ENCODE measurements at regions not wholly inside any gene's neighbourhood (a gene's known extent, or its start where the extent isn't known, plus 50 kb on each side); places are given as distances from the start of the nearest gene placed in this dataset.
"Not testable (repeated sequence)": the region's sequence is repeated elsewhere in the genome, so short reads cannot be mapped to it uniquely, and the experiment has no call there.

GRCh38 chr3:61420136-61420759 is 141.1 kb upstream of the PTPRG start:
- no peak overlapping the region for H3K9ac ChIP-seq (ENCODE audit: low read length)
- H3K4me3 ChIP-seq (ENCODE audit: low read length): no peak overlapping the region
- no peaks in the 10 kb centered on the region for H3K9me3 ChIP-seq (ENCODE audit: control insufficient read depth, low read depth, low read length)
- no peaks in the 10 kb centered on the region for H3K36me3 ChIP-seq (ENCODE audit: control insufficient read depth, low read depth, low read length)
- no peaks in the 10 kb centered on the region for H3K27me3 ChIP-seq (ENCODE audit: control insufficient read depth, insufficient read depth, low read length)
- no peak overlapping the region for H3K27ac ChIP-seq (ENCODE audit: low read length)
- H3K4me1 ChIP-seq (ENCODE audit: control insufficient read depth, low read depth, low read length): no peaks in the 10 kb centered on the region

DNA sequence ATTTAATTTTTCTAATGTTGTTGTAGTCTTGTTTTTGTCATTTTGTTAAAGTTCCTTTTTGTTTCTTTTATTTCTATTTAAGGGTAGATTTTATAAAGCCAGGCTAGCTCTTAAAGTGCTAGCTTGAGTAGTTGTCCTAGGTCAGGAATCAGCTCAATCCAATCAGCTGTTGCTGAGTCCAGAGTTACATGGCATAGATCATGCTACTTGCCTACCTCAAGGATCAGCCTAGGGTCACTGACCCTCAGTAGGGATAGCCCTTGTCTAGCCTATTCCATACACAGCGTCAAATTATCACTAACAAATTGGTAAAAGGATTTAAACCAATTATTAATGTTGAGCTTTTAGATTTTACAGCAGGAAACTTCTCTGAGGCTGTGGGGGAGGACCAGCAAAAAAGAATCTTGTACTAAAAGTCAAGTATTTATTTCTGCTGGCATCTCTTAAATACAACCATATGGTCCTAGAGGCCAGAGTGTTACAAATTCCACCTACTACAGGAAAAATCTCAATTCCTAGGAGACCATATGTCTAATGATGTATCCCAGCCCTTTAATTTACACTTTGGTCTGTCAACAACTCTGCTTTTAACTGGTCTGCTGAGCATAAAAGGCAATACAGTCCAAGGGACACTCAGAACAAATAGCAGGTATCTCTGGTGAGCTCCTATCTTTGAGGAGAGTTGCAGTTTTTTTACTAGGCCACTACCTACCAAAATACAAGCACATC is 138.3 kb upstream of the PTPRG start:
- Histone ChIP-seq H3K4me1 (ENCODE audit: control insufficient read depth, low read depth, low read length) (no peaks in the 10 kb centered on the region), H3K9me3 (ENCODE audit: control insufficient read depth, low read depth, low read length) (no peaks in the 10 kb centered on the region), H3K4me3 (ENCODE audit: low read length) (no peak overlapping the region), H3K9ac (ENCODE audit: low read length) (no peak overlapping the region), H3K36me3 (ENCODE audit: control insufficient read depth, low read depth, low read length) (no peaks in the 10 kb centered on the region), H3K27ac (ENCODE audit: low read length) (no peak overlapping the region), H3K27me3 (ENCODE audit: control insufficient read depth, insufficient read depth, low read length) (no peaks in the 10 kb centered on the region)

GRCh38 chr3:61425356-61425755 is 136.0 kb upstream of the PTPRG start:
- Histone ChIP-seq H3K4me1 (ENCODE audit: control insufficient read depth, low read depth, low read length) (no peaks in the 10 kb centered on the region), H3K4me3 (ENCODE audit: low read length) (no peak overlapping the region), H3K36me3 (ENCODE audit: control insufficient read depth, low read depth, low read length) (no peaks in the 10 kb centered on the region), H3K27me3 (ENCODE audit: control insufficient read depth, insufficient read depth, low read length) (no peaks in the 10 kb centered on the region), H3K9ac (ENCODE audit: low read length) (no peak overlapping the region), H3K27ac (ENCODE audit: low read length) (no peak overlapping the region), H3K9me3 (ENCODE audit: control insufficient read depth, low read depth, low read length) (no peaks in the 10 kb centered on the region)

DNA sequence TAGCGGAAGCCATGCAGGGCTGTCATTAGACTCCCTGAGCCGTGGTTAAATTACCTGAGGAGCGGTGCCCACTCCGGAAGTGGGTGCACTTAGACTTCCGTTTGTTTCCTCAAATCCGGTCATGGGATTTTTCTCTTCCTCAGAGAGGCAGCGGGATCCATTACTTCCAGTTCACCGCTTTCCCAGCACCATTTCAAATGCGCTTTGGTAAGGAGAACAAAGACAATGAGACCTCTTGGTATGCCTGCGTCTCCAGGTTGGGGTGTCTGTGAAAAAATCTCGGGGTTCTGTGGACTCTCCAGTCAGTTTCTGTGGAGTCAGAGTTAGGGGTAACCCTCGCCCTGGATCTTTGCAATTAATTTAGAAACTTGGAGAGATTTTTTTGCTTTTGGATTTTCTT is 132.3 kb upstream of the PTPRG start:
- Histone ChIP-seq H3K27ac (ENCODE audit: low read length) (no peak overlapping the region), H3K9me3 (ENCODE audit: control insufficient read depth, low read depth, low read length) (no peaks in the 10 kb centered on the region), H3K36me3 (ENCODE audit: control insufficient read depth, low read depth, low read length) (no peaks in the 10 kb centered on the region), H3K4me3 (ENCODE audit: low read length) (no peak overlapping the region), H3K27me3 (ENCODE audit: control insufficient read depth, insufficient read depth, low read length) (no peaks in the 10 kb centered on the region), H3K4me1 (ENCODE audit: control insufficient read depth, low read depth, low read length) (no peaks in the 10 kb centered on the region), H3K9ac (ENCODE audit: low read length) (no peak overlapping the region)

- H3K27ac ChIP-seq (ENCODE audit: low read length); H3K9ac ChIP-seq (ENCODE audit: low read length): not testable (repeated sequence)
Measured at GRCh38 chr3:61434901-61435300, 126.5 kb upstream of the PTPRG start.

DNA sequence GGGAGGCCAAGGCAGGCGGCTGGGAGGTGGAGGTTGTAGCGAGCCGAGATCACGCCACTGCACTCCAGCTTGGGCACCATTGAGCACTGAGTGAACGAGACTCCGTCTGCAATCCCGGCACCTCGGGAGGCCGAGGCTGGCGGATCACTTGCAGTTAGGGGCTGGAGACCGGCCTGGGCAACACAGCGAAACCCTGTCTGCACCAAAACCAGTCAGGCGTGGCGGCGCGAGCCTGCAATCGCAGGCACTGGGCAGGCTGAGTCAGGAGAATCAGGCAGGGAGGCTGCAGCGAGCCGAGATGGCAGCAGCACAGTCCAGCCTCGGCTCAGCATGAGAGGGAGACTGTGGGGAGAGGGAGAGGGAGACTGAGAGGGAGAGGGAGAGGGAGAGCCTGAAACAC is 126.0 kb upstream of the PTPRG start:
- not testable (repeated sequence) for H3K27ac ChIP-seq (ENCODE audit: low read length); H3K9ac ChIP-seq (ENCODE audit: low read length); H3K9me3 ChIP-seq (ENCODE audit: control insufficient read depth, low read depth, low read length); H3K36me3 ChIP-seq (ENCODE audit: control insufficient read depth, low read depth, low read length); H3K4me1 ChIP-seq (ENCODE audit: control insufficient read depth, low read depth, low read length); H3K27me3 ChIP-seq (ENCODE audit: control insufficient read depth, insufficient read depth, low read length); H3K4me3 ChIP-seq (ENCODE audit: low read length)

More at GRCh38 chr3:61434901-61435300, 126.5 kb upstream of the PTPRG start:
- not testable (repeated sequence) for H3K9me3 ChIP-seq (ENCODE audit: control insufficient read depth, low read depth, low read length); H3K4me3 ChIP-seq (ENCODE audit: low read length); H3K27me3 ChIP-seq (ENCODE audit: control insufficient read depth, insufficient read depth, low read length); H3K36me3 ChIP-seq (ENCODE audit: control insufficient read depth, low read depth, low read length); H3K4me1 ChIP-seq (ENCODE audit: control insufficient read depth, low read depth, low read length)

- H3K4me1 ChIP-seq (ENCODE audit: control insufficient read depth, low read depth, low read length): no peaks in the 10 kb centered on the region
- H3K36me3 ChIP-seq (ENCODE audit: control insufficient read depth, low read depth, low read length): no peaks in the 10 kb centered on the region
- H3K9me3 ChIP-seq (ENCODE audit: control insufficient read depth, low read depth, low read length): no peaks in the 10 kb centered on the region
- H3K9ac ChIP-seq (ENCODE audit: low read length): no peak overlapping the region
- no peak overlapping the region for H3K27ac ChIP-seq (ENCODE audit: low read length)
- H3K27me3 ChIP-seq (ENCODE audit: control insufficient read depth, insufficient read depth, low read length): no peaks in the 10 kb centered on the region
- H3K4me3 ChIP-seq (ENCODE audit: low read length): no peak overlapping the region
Measured at GRCh38 chr3:61438253-61439121, 122.9 kb upstream of the PTPRG start.

- Histone ChIP-seq H3K4me3 (ENCODE audit: low read length) (no peak overlapping the region), H3K4me1 (ENCODE audit: control insufficient read depth, low read depth, low read length) (no peaks in the 10 kb centered on the region), H3K36me3 (ENCODE audit: control insufficient read depth, low read depth, low read length) (no peaks in the 10 kb centered on the region), H3K27ac (ENCODE audit: low read length) (no peak overlapping the region), H3K27me3 (ENCODE audit: control insufficient read depth, insufficient read depth, low read length) (no peaks in the 10 kb centered on the region), H3K9me3 (ENCODE audit: control insufficient read depth, low read depth, low read length) (no peaks in the 10 kb centered on the region), H3K9ac (ENCODE audit: low read length) (no peak overlapping the region)
Measured at GRCh38 chr3:61439122-61439458, 122.3 kb upstream of the PTPRG start.

GRCh38 chr3:61442696-61443095 is 118.7 kb upstream of the PTPRG start:
- Histone ChIP-seq H3K27ac (ENCODE audit: low read length) (no peak overlapping the region), H3K27me3 (ENCODE audit: control insufficient read depth, insufficient read depth, low read length) (no peaks in the 10 kb centered on the region), H3K4me3 (ENCODE audit: low read length) (no peak overlapping the region), H3K9me3 (ENCODE audit: control insufficient read depth, low read depth, low read length) (no peaks in the 10 kb centered on the region), H3K4me1 (ENCODE audit: control insufficient read depth, low read depth, low read length) (no peaks in the 10 kb centered on the region), H3K9ac (ENCODE audit: low read length) (no peak overlapping the region), H3K36me3 (ENCODE audit: control insufficient read depth, low read depth, low read length) (no peaks in the 10 kb centered on the region)

DNA sequence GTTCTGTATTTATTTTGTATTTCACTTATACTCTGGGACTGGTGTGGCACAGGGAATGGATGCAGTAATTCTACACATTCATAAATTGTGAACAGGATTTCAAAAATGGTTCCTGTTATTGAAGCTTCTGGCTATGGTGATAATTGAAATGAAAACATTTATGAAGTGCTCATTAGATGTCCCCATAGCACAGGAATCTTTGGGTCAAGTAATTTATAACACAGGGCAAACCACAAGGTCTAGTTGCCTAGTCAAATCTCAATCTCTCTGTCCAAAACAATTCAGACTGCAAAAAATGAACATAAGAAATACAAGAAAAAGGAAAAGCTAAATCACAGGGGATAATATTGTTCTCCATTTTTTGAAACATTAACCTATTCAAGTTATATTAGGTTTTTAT is 117.5 kb upstream of the PTPRG start:
- Histone ChIP-seq H3K9ac (ENCODE audit: low read length) (no peak overlapping the region), H3K4me3 (ENCODE audit: low read length) (no peak overlapping the region), H3K27me3 (ENCODE audit: control insufficient read depth, insufficient read depth, low read length) (no peaks in the 10 kb centered on the region), H3K27ac (ENCODE audit: low read length) (no peak overlapping the region), H3K36me3 (ENCODE audit: control insufficient read depth, low read depth, low read length) (no peaks in the 10 kb centered on the region), H3K4me1 (ENCODE audit: control insufficient read depth, low read depth, low read length) (no peaks in the 10 kb centered on the region), H3K9me3 (ENCODE audit: control insufficient read depth, low read depth, low read length) (no peaks in the 10 kb centered on the region)

- Histone ChIP-seq H3K27me3 (ENCODE audit: control insufficient read depth, insufficient read depth, low read length) (no peaks in the 10 kb centered on the region), H3K4me1 (ENCODE audit: control insufficient read depth, low read depth, low read length) (no peaks in the 10 kb centered on the region), H3K9ac (ENCODE audit: low read length) (no peak overlapping the region), H3K36me3 (ENCODE audit: control insufficient read depth, low read depth, low read length) (no peaks in the 10 kb centered on the region), H3K9me3 (ENCODE audit: control insufficient read depth, low read depth, low read length) (no peaks in the 10 kb centered on the region), H3K4me3 (ENCODE audit: low read length) (no peak overlapping the region), H3K27ac (ENCODE audit: low read length) (no peak overlapping the region)
Measured at GRCh38 chr3:61444782-61445181, 116.6 kb upstream of the PTPRG start.
